Liver (tissue), 7 donors: ENCODE measurements at regions not wholly inside any gene's neighbourhood (a gene's known extent, or its start where the extent isn't known, plus 50 kb on each side); places are given as distances from the start of the nearest gene placed in this dataset.

Experiments
- DNase-seq: peaks from one replicate; pipeline ENCODE4 v3.0.0-alpha.2; 2017; ENCODE audit warnings: low spot score
- H3K27ac ChIP-seq, 2 donors: one replicate each; pipeline ENCODE4 v1.7.0; 2013; ENCODE audit warnings: inconsistent platforms in 2 of 2, low read length in 2 of 2, control low read depth in 1 of 2, low read depth in 1 of 2, mild to moderate bottlenecking in 1 of 2
- H3K27me3 ChIP-seq, 4 donors: one replicate each; pipeline versions ENCODE4 v1.6.1 to v1.7.0; 2013; ENCODE audit warnings: low read length in 3 of 4, inconsistent platforms in 1 of 4, mild to moderate bottlenecking in 1 of 4, moderate library complexity in 1 of 4; ENCODE audit not compliant: control insufficient read depth in 4 of 4, insufficient read depth in 4 of 4
- H3K36me3 ChIP-seq, 4 donors: one replicate each; pipeline versions ENCODE4 v1.6.1 to v1.7.0; 2013; ENCODE audit warnings: low read length in 3 of 4, mild to moderate bottlenecking in 3 of 4, low read depth in 1 of 4, moderate library complexity in 1 of 4; ENCODE audit not compliant: control insufficient read depth in 4 of 4, insufficient read depth in 3 of 4
- H3K4me1 ChIP-seq, 4 donors: one replicate each; pipeline versions ENCODE4 v1.6.1 to v1.7.0; 2013; ENCODE audit warnings: low read length in 3 of 4, mild to moderate bottlenecking in 3 of 4, moderate library complexity in 1 of 4; ENCODE audit not compliant: control insufficient read depth in 4 of 4, insufficient read depth in 4 of 4
- H3K4me3 ChIP-seq, 3 donors: one replicate each; pipeline versions ENCODE4 v1.6.1 to v1.7.0; 2013; ENCODE audit warnings: low read length in 3 of 3, control low read depth in 1 of 3, low read depth in 1 of 3, mild to moderate bottlenecking in 1 of 3
- H3K9ac ChIP-seq, 2 donors: one replicate each; pipeline ENCODE4 v1.7.0; 2013; ENCODE audit warnings: low read length in 2 of 2, mild to moderate bottlenecking in 2 of 2, moderate library complexity in 2 of 2, control low read depth in 1 of 2, low read depth in 1 of 2
- H3K9me3 ChIP-seq, 4 donors: one replicate each; pipeline versions ENCODE4 v1.6.1 to v1.7.0; 2013; ENCODE audit warnings: low read length in 3 of 4; ENCODE audit not compliant: control insufficient read depth in 4 of 4
- EGR1 ChIP-seq, 2 donors: IDR thresholded peaks; 2 replicates each; pipeline ENCODE4 v1.6.1; 2016 to 2018; ENCODE audit warnings: antibody characterized with exemption in 2 of 2, low read depth in 2 of 2
- FOXA1 ChIP-seq: IDR thresholded peaks from 2 replicates; pipeline ENCODE4 v1.6.1; 2016; ENCODE audit warnings: antibody characterized with exemption
- FOXA2 ChIP-seq: IDR thresholded peaks from 2 replicates; pipeline ENCODE4 v1.6.1; 2016; ENCODE audit warnings: antibody characterized with exemption
- GABPA ChIP-seq, 2 donors: IDR thresholded peaks in 1 of 2; conservative IDR thresholded peaks in 1 of 2; 2 replicates each; pipeline ENCODE4 v1.6.1; 2016; ENCODE audit warnings: antibody characterized with exemption in 2 of 2, mild to moderate bottlenecking in 1 of 2, moderate library complexity in 1 of 2
- HNF4A ChIP-seq, 2 donors: conservative IDR thresholded peaks; 2 replicates each; pipeline ENCODE4 v1.6.1; 2016; ENCODE audit warnings: antibody characterized with exemption in 2 of 2, mild to moderate bottlenecking in 2 of 2
- HNF4G ChIP-seq: IDR thresholded peaks from 2 replicates; pipeline ENCODE4 v1.6.1; 2016; ENCODE audit warnings: antibody characterized with exemption
- JUND ChIP-seq, 2 donors: IDR thresholded peaks; 2 replicates each; pipeline ENCODE4 v1.6.1; 2016; ENCODE audit warnings: antibody characterized with exemption in 2 of 2
- NR2F2 ChIP-seq: IDR thresholded peaks from 2 replicates; pipeline ENCODE4 v1.6.1; 2016; ENCODE audit warnings: antibody characterized with exemption
- RAD21 ChIP-seq, 2 donors: IDR thresholded peaks; 2 replicates each; pipeline ENCODE4 v1.6.1; 2016; ENCODE audit warnings: antibody characterized with exemption in 2 of 2, mild to moderate bottlenecking in 2 of 2
- RXRA ChIP-seq, 2 donors: IDR thresholded peaks; 2 replicates each; pipeline ENCODE4 v1.6.1; 2017 to 2018; ENCODE audit warnings: antibody characterized with exemption in 2 of 2, mild to moderate bottlenecking in 1 of 2
- SP1 ChIP-seq: IDR thresholded peaks from 2 replicates; pipeline ENCODE4 v1.6.1; 2018; ENCODE audit warnings: antibody characterized with exemption, mild to moderate bottlenecking
- YY1 ChIP-seq: IDR thresholded peaks from 2 replicates; pipeline ENCODE4 v1.6.1; 2016; ENCODE audit warnings: antibody characterized with exemption, mild to moderate bottlenecking
- WGBS: extraction: QIAGEN DNeasy Blood & Tissue Kit; methylation state at CpG from one replicate; pipeline ENCODE4 v1.1.7; 2013; 5-methylcytosine and 5-hydroxymethylcytosine counted together
- TF ChIP-seq, protein P1 (sequence below): IDR thresholded peaks from 2 replicates; pipeline ENCODE4 v1.6.1; 2016; ENCODE audit warnings: antibody characterized with exemption
- TF ChIP-seq, protein P2 (sequence below): IDR thresholded peaks from 2 replicates; pipeline ENCODE4 v1.6.1; 2016; ENCODE audit warnings: antibody characterized with exemption
- TF ChIP-seq, protein P3 (sequence below): IDR thresholded peaks from 2 replicates; pipeline ENCODE4 v1.6.1; 2016; ENCODE audit warnings: antibody characterized with exemption, mild to moderate bottlenecking
- donor health status: healthy.
- donor health status: healthy.
- donor health status: healthy.
- donor health status: healthy.

DNA sequence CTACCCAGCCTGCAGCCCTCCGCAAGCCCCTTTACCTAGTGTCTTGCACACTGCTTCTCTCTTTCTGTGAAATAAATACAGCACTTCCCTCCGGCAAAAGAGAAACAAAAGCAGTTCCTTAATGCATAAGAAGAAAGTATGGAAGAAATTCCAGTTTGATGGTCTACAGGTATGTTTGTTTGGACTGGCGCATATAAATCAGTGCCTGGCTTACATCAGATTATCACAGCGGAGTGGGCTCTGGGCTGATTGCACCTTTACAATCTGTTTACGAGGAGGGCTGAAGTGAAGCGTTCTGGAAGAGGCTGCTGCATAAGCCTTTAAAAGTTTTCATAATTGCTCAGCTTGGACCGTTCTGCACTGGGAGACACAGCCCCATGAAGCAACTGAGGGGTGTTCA, 153.5 kb upstream of the FOXF1 start:
- no peaks in the 10 kb centered on the region for H3K36me3 ChIP-seq
- TF ChIP-seq SP1 (no peak), FOXA1 (no peak), FOXA2 (no peak), RXRA (IDR thresholded peaks at IDR 0.05) (no peak), JUND (IDR thresholded peaks at IDR 0.05) (no peak), HNF4A (conservative IDR thresholded peaks at IDR 0.05) (no peak), GABPA (IDR thresholded peaks at IDR 0.05 in 1 of 2, conservative IDR thresholded peaks at IDR 0.05 in 1 of 2) (no peak), NR2F2 (no peak), HNF4G (no peak), YY1 (no peak), EGR1 (IDR thresholded peaks at IDR 0.05; ENCODE audit: low read depth in 2 of 2) (no peak)
- TF ChIP-seq, protein P1, sequence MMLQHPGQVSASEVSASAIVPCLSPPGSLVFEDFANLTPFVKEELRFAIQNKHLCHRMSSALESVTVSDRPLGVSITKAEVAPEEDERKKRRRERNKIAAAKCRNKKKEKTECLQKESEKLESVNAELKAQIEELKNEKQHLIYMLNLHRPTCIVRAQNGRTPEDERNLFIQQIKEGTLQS: no peak
- TF ChIP-seq, protein P2, sequence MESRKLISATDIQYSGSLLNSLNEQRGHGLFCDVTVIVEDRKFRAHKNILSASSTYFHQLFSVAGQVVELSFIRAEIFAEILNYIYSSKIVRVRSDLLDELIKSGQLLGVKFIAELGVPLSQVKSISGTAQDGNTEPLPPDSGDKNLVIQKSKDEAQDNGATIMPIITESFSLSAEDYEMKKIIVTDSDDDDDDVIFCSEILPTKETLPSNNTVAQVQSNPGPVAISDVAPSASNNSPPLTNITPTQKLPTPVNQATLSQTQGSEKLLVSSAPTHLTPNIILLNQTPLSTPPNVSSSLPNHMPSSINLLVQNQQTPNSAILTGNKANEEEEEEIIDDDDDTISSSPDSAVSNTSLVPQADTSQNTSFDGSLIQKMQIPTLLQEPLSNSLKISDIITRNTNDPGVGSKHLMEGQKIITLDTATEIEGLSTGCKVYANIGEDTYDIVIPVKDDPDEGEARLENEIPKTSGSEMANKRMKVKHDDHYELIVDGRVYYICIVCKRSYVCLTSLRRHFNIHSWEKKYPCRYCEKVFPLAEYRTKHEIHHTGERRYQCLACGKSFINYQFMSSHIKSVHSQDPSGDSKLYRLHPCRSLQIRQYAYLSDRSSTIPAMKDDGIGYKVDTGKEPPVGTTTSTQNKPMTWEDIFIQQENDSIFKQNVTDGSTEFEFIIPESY: no peak
- TF ChIP-seq, protein P3, sequence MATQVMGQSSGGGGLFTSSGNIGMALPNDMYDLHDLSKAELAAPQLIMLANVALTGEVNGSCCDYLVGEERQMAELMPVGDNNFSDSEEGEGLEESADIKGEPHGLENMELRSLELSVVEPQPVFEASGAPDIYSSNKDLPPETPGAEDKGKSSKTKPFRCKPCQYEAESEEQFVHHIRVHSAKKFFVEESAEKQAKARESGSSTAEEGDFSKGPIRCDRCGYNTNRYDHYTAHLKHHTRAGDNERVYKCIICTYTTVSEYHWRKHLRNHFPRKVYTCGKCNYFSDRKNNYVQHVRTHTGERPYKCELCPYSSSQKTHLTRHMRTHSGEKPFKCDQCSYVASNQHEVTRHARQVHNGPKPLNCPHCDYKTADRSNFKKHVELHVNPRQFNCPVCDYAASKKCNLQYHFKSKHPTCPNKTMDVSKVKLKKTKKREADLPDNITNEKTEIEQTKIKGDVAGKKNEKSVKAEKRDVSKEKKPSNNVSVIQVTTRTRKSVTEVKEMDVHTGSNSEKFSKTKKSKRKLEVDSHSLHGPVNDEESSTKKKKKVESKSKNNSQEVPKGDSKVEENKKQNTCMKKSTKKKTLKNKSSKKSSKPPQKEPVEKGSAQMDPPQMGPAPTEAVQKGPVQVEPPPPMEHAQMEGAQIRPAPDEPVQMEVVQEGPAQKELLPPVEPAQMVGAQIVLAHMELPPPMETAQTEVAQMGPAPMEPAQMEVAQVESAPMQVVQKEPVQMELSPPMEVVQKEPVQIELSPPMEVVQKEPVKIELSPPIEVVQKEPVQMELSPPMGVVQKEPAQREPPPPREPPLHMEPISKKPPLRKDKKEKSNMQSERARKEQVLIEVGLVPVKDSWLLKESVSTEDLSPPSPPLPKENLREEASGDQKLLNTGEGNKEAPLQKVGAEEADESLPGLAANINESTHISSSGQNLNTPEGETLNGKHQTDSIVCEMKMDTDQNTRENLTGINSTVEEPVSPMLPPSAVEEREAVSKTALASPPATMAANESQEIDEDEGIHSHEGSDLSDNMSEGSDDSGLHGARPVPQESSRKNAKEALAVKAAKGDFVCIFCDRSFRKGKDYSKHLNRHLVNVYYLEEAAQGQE: no peak
- no peaks in the 10 kb centered on the region for H3K4me1 ChIP-seq
- 80% methylated on average over 7 of the region's 7 CpGs for WGBS
- no peak for DNase-seq
- no peak overlapping the region for H3K9ac ChIP-seq
- peaks cover 0 to 12% (median under 1%) of the 10 kb centered on the region in 4 donors for H3K27me3 ChIP-seq
- no peak overlapping the region for H3K27ac ChIP-seq
- H3K9me3 ChIP-seq: peaks cover 0 to 3% (median 1%) of the 10 kb centered on the region in 4 donors
- H3K4me3 ChIP-seq: no peak overlapping the region

DNA sequence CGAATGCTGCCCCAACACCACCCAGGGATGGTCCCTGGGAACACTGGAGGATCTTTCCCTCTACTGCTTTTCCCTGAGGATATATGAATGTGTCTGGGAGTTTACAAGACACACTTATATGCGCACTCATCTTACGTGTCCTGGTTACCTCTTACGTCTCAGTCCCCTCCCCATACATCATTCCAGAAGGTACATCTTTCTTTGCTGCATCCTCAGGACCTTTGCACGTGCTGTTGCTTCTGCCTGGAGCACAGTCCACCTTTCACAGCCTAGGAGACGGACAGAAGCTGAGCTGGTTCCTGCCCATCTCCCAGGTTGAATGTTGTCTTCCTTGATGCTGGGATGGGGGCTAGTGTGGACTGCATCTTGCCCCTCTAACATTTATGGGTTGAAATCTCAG, 153.0 kb upstream of the FOXF1 start:
- no peak overlapping the region for H3K27ac ChIP-seq
- H3K9me3 ChIP-seq: peaks cover 0 to 3% (median 1%) of the 10 kb centered on the region in 4 donors
- H3K4me1 ChIP-seq: no peaks in the 10 kb centered on the region
- no peaks in the 10 kb centered on the region for H3K36me3 ChIP-seq
- no peak overlapping the region for H3K4me3 ChIP-seq
- TF ChIP-seq GABPA (IDR thresholded peaks at IDR 0.05 in 1 of 2, conservative IDR thresholded peaks at IDR 0.05 in 1 of 2) (no peak), SP1 (no peak), RAD21 (IDR thresholded peaks at IDR 0.05) (no peak), HNF4A (conservative IDR thresholded peaks at IDR 0.05) (no peak)
- TF ChIP-seq, protein P1: no peak
- WGBS: 76% methylated on average over 6 of the region's 6 CpGs
- no peak for DNase-seq
- H3K27me3 ChIP-seq: peaks cover 0 to 10% (median under 1%) of the 10 kb centered on the region in 4 donors
- H3K9ac ChIP-seq: no peak overlapping the region
